ELR (cell line): ENCODE measurements at regions not wholly inside any gene's neighbourhood (a gene's known extent, or its start where the extent isn't known, plus 50 kb on each side); places are given as distances from the start of the nearest gene placed in this dataset.

Source experiments
- DNase-seq: peaks from one replicate; pipeline ENCODE4 v3.0.0-alpha.2; 2015; ENCODE audit warnings: low read depth

GRCh38 chr4:133741766-133742165 is 459.8 kb downstream of the PABPC4L start:
- no peak for DNase-seq

GRCh38 chr4:133720001-133720400 is 481.6 kb downstream of the PABPC4L start:
- DNase-seq = peak; percentile 30

DNA sequence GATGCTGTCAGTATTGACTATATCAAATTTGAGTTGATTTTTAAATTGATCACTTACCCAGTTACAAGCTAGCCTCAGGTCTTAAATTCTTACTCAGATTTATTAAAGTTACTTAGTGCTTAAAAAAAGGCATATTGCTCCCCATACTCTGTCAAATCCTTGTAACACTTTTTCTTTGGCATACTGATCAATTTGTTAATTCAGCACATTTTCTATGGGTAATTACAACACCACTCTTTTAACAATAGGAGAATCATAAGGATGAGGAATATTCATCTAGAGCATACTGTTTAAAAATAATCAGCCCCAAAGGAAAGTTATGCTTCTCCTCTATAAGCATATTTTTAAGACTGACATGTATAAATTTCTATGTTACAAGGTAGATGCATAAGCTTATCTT is 482.5 kb downstream of the PABPC4L start:
- no peak for DNase-seq

- DNase-seq = no peak
These were observed 487.4 kb downstream of the PABPC4L start for GRCh38 chr4:133714211-133714610.

DNA sequence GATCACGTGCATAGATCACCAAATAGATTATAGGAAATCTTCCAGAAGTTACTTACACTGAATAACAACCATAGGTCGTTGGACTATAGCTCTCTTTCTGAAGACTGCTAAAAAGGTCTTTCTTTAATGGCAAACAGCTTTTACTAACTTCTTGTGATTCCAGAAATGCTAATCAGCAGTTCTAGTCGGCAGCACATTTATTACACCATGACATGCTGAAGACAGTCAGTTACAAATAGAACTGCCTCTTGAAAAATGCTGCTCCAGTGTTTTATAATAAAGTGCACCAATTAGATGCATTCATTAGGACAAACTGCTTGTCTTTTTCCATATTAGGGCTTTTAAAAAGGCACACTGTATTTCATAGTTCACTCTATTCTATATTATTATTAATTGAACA is 488.2 kb downstream of the PABPC4L start:
- no peak for DNase-seq

- peak; percentile 55 for DNase-seq
These were observed 489.8 kb downstream of the PABPC4L start for GRCh38 chr4:133711817-133712216.

DNA sequence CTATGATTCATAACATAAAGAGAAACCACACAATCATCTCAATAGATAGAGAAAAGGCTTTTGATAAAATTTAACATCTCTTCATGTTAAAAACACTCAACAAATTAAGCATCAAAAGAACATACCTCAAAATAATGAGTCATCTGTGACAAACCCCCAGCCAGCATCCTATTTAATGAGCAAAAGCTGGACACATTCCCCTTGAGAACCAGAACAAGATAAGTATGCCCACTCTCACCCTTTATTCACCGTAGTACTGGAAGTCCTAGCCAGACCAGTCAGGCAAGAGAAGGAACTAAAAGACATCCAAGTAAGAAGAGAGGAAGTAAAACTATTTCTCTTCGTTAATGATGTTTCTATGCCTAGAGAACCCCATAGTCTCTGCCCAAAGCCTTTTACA is 507.2 kb downstream of the PABPC4L start:
- DNase-seq = peak; percentile 13

DNA sequence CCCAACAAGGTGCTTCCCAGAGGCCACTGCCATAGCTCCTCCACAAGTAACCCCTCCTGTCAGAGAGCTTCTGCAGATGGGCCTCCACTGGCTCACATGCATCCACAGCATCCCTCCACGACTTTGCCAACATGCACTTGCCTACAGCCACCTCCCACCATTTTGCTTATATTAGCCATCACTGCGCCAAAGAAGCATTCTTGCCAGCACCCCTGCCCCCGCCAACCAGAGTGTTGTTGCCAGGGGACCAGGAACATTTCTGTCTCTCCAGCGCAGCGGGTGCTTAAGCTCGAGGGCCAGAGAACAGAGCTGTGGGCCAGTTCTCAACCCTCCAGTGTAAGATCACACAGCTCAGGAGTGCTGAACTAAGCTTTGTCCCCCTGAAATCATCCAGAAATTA is 517.6 kb downstream of the PABPC4L start:
- no peak for DNase-seq

DNA sequence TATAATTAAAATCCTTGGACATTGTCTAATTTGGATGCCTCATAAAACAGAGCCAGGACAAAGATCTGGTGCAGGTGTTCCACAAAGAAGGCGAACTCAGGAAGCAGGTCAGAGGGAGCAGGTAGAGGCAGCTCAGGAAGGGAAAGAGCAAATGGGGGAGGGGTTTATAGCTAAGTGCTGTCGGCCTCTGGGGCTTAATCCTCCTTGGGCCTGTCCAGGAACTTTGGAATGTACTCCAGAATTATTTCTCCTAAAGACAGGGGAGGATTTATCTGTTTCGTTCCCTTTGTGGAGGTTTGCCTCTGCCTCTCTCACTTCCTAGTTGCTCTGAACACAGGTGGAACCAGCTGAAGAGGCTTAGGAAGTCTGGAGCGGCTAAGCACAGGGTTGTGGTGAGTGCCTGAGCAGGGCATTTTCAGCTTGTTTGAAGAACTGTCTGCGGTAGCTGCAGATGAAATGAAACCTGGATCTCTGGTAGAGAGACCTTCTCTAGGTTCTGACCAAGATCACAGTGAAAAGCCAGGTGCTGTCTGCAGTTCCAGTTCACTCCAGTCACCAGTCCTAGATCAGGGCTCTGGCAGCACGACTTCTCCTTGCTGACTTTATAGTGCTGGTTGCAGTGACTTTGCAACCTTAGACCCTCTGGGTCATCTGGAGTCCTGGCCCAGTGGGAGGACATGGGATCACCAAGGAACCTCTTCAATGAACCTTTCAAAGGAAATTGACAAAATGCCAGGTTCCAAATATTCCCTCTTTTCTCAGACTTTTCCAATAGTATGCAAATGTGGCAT is 519.2 kb downstream of the PCDH10 start:
- DNase-seq = no peak

DNA sequence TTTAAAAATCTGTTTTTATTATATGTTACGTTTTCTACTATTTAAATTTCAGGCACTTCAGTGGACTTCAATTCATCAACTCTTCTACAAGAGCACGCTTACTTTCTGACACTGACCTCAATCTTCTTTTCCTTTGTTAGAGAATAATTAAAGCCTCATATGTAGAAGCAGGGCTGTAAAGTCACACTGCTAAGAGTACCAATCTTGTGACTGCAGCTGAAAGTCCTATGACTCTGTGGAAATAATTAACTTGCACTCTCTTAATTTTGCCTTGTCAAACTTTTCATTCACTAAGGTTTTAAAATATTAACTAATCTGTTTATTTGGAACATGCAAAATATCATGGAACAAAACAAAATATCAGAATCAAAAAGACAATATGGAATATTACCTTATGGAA is 498.1 kb downstream of the PCDH10 start:
- no peak for DNase-seq

- no peak for DNase-seq
These were observed 492.1 kb downstream of the PCDH10 start for GRCh38 chr4:133641191-133641590.

GRCh38 chr4:133638751-133639150 is 489.7 kb downstream of the PCDH10 start:
- DNase-seq = peak; percentile 1

- no peak for DNase-seq
These were observed 488.1 kb downstream of the PCDH10 start for GRCh38 chr4:133637161-133637560.

- DNase-seq = no peak
These were observed 475.6 kb downstream of the PCDH10 start for GRCh38 chr4:133624744-133625143.

- DNase-seq = no peak
These were observed 474.8 kb downstream of the PCDH10 start for GRCh38 chr4:133623847-133624246.

GRCh38 chr4:133621628-133622027 is 472.5 kb downstream of the PCDH10 start:
- DNase-seq = no peak

DNA sequence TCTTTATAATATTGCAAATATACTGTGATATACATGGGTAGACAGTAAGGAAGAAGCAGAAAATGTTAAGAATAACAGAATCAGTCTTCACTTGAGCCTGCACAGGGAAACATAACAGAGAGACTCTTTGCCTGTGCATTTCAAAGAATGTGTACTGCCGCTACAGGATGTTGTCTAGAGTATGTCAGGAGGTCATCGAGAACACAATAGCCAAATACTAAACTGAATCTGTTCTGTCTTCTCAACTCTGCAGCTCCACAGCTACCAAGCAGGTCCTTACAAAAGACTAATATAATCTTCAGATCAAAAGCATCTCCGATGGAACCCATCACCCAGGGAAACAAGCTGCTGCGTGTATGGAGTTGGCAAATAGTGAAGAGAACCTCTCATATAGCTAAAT is 471.5 kb downstream of the PCDH10 start:
- DNase-seq = no peak

DNA sequence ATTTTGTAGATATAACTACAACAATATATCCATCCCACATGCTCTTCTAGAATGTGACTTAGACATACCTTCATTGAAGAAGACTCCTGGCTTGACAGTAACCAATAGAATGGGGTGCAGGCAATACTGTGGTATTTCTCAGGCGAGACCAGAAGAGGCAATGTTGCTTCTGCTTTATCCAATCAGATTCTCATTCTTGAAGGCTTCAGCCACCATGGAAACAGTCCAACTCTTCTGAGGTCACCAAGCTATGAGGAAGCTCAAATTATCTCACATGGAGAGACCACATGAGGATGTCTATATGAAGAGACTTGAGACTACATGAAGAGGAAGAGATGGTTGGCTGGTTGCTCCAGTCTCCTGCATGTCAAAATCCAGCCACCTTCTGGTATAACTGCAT is 469.9 kb downstream of the PCDH10 start:
- DNase-seq = no peak

DNA sequence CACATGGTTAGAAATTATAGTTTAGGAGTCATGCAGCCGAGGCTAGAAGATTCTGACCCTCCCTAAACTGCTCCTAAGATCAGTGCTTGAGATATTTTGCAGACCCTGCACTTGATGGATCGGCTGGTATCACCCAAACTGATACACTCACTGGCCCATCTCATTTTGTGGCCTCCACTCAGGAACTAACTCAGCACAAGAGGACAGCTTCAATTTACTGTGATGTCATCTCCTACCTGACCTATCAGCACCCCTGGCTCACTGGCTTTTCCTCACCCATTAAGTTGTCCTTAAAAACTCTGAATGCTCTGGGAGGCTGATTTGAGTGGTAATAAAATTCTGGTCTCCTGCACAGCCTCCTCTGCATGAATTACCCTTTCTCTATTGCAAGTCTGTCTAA is 450.9 kb downstream of the PCDH10 start:
- peak; percentile 1 for DNase-seq

DNA sequence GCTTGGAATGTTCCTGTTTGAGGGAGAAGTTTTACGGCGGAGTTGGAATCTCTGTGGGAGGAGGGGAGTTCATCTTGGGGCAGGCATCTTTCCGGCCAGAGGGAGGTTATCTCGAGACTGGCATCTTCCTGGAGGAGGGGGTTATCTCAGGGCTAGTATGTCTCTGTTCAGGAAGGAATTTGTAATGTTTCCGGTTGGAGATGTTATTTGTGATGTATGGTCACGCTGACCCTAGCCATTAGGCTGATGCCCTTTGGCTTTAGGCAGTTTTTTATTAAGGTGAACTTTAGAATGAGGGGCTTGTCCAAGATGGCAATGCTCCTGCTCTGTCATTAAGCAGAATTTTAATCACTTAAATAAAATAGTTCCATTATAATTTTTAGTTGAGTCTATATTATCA is 449.7 kb downstream of the PCDH10 start:
- DNase-seq = no peak

GRCh38 chr4:133597251-133597650 is 448.2 kb downstream of the PCDH10 start:
- DNase-seq = no peak

DNA sequence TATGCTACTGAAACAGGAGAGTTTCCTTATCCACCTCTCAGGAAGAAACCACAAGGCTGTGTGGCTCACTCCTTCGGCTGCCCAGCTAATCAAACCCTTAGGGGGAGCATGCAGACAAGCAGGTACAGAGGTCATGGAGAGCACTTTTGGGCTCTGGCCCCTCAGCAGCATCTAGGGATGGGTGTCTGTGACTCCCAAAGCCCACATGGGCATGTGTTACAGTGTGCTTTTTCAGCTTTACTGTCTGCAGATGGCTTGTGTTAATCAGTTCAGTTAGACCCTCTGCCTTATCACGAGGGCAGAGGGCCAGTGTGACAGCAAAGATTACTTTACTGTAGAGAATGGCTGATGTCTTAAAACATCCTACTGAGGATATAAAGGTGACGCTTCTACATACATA is 447.4 kb downstream of the PCDH10 start:
- DNase-seq = no peak

GRCh38 chr4:133594390-133595207 is 445.5 kb downstream of the PCDH10 start:
- peak; percentile 64 for DNase-seq
